Upper lobe of left lung (tissue), 4 donors: ENCODE measurements at regions not wholly inside any gene's neighbourhood (a gene's known extent, or its start where the extent isn't known, plus 50 kb on each side); places are given as distances from the start of the nearest gene placed in this dataset.

Source experiments
- EP300 ChIP-seq, 4 donors: sonication (generic); formaldehyde crosslinking; IDR thresholded peaks; one replicate each; pipeline ENCODE4 v1.5.1; 2017; ENCODE audit warnings: antibody characterized with exemption in 4 of 4, control low read depth in 2 of 4
- POLR2AphosphoS5 ChIP-seq, 2 donors: sonication (generic); formaldehyde crosslinking; IDR thresholded peaks; one replicate each; pipeline ENCODE4 v1.5.1; 2017; ENCODE audit warnings: antibody characterized with exemption in 2 of 2
- TF ChIP-seq, protein P1 (sequence below), 6 experiments: fragments of 450-650 bp in 4 of 6; fragments of 200-600 bp in 2 of 6; sonication (generic) in 2 of 6; IDR thresholded peaks; one replicate each; pipeline ENCODE4 v1.5.1; 2016 to 2019; ENCODE audit warnings: antibody characterized with exemption in 6 of 6

DNA sequence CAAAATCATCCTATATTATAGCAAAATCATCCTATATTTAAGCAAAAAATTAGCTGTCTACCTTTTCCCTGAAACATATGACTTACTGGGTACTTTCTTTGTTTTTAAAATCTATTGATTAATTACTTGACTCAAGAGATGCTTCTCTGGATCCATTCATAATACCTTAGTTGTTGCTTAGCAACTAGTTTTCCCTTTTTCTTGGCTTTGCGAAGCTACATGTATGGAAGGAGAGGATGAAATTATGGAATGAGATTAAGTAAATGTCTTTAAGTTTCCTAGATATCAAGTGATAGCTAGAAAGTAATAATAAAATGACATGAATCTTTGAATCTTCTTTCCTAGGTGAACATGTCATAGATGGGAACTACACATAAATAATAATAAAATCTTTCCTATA lies 1033.2 kb upstream of the FAM98A start:
- TF ChIP-seq EP300 (IDR thresholded peaks at IDR 0.05) (no peak), POLR2AphosphoS5 (IDR thresholded peaks at IDR 0.05) (no peak)
- TF ChIP-seq, protein P1, sequence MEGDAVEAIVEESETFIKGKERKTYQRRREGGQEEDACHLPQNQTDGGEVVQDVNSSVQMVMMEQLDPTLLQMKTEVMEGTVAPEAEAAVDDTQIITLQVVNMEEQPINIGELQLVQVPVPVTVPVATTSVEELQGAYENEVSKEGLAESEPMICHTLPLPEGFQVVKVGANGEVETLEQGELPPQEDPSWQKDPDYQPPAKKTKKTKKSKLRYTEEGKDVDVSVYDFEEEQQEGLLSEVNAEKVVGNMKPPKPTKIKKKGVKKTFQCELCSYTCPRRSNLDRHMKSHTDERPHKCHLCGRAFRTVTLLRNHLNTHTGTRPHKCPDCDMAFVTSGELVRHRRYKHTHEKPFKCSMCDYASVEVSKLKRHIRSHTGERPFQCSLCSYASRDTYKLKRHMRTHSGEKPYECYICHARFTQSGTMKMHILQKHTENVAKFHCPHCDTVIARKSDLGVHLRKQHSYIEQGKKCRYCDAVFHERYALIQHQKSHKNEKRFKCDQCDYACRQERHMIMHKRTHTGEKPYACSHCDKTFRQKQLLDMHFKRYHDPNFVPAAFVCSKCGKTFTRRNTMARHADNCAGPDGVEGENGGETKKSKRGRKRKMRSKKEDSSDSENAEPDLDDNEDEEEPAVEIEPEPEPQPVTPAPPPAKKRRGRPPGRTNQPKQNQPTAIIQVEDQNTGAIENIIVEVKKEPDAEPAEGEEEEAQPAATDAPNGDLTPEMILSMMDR (IDR thresholded peaks at IDR 0.05): no peak
